GM23248 (cell line): ENCODE measurements at regions not wholly inside any gene's neighbourhood (a gene's known extent, or its start where the extent isn't known, plus 50 kb on each side); places are given as distances from the start of the nearest gene placed in this dataset.

Experiments used
- EZH2 ChIP-seq: fragments of 200-600 bp; sonication (generic); IDR thresholded peaks from 2 replicates; pipeline ENCODE4 v1.6.1; 2018; ENCODE audit warnings: antibody characterized with exemption, mild to moderate bottlenecking; ENCODE audit not compliant: insufficient read depth, poor library complexity, severe bottlenecking
- EZH2phosphoT487 ChIP-seq: fragments of 200-600 bp; sonication (generic); IDR thresholded peaks from 2 replicates; pipeline ENCODE4 v1.6.1; 2018; ENCODE audit warnings: antibody characterized with exemption, moderate library complexity, mild to moderate bottlenecking, low read depth; ENCODE audit not compliant: insufficient read depth

- TF ChIP-seq EZH2phosphoT487, result no peak
- TF ChIP-seq EZH2, result no peak
These were observed 482.0 kb upstream of the MGMT start for GRCh38 chr10:128985036-128985435.
